BE2C (cell line): ENCODE measurements at regions not wholly inside any gene's neighbourhood (a gene's known extent, or its start where the extent isn't known, plus 50 kb on each side); places are given as distances from the start of the nearest gene placed in this dataset.

Experiments used
- DNase-seq: peaks from one replicate; pipeline ENCODE4 v3.0.0-alpha.2; 2020
- H3K27me3 ChIP-seq: fragments of 250-450 bp; sonication (Bioruptor Pico); 2 replicates; pipeline ENCODE4 v1.5.1; 2020; ENCODE audit warnings: mild to moderate bottlenecking
- H3K36me3 ChIP-seq: fragments of 250-450 bp; sonication (Bioruptor Pico); 2 replicates; pipeline ENCODE4 v1.5.1; 2020; ENCODE audit warnings: mild to moderate bottlenecking
- H3K4me1 ChIP-seq: fragments of 250-450 bp; sonication (Bioruptor Pico); 2 replicates; pipeline ENCODE4 v1.5.1; 2020
- H3K4me3 ChIP-seq: 2 replicates; pipeline ENCODE4 v1.5.1; 2011; ENCODE audit warnings: low read depth, low read length
- H3K9me3 ChIP-seq: fragments of 250-450 bp; sonication (Bioruptor Pico); 2 replicates; pipeline ENCODE4 v1.5.1; 2020
- TF ChIP-seq, protein P1 (sequence below): IDR thresholded peaks from 2 replicates; pipeline ENCODE4 v1.5.1; 2012; ENCODE audit warnings: mild to moderate bottlenecking, low read depth, low read length

DNA sequence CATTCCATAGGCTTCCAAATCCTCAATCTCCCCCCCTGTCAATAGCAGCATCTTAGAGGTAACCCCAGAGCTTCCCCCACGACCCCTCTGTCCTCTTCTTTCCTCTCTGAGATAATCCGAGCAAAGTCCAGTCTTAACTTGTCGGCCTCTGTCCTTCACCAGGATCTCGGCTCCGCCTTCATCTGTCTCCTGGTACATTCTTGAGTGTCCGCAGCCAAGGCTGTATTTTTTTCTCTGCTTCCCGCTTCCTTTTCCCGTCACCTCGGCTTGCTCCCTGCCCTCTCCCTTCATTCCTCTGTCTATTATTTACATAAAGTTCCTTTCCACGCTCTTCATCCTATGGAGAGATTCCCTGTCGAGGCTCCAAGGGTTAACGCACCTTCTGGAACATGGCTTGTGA is 153.9 kb upstream of the GSC start:
- TF ChIP-seq, protein P1, sequence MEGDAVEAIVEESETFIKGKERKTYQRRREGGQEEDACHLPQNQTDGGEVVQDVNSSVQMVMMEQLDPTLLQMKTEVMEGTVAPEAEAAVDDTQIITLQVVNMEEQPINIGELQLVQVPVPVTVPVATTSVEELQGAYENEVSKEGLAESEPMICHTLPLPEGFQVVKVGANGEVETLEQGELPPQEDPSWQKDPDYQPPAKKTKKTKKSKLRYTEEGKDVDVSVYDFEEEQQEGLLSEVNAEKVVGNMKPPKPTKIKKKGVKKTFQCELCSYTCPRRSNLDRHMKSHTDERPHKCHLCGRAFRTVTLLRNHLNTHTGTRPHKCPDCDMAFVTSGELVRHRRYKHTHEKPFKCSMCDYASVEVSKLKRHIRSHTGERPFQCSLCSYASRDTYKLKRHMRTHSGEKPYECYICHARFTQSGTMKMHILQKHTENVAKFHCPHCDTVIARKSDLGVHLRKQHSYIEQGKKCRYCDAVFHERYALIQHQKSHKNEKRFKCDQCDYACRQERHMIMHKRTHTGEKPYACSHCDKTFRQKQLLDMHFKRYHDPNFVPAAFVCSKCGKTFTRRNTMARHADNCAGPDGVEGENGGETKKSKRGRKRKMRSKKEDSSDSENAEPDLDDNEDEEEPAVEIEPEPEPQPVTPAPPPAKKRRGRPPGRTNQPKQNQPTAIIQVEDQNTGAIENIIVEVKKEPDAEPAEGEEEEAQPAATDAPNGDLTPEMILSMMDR: no peak
- Histone ChIP-seq H3K9me3 (no peaks in the 10 kb centered on the region), H3K4me1 (no peaks in the 10 kb centered on the region), H3K27me3 (peaks cover 7% of the 10 kb centered on the region), H3K36me3 (no peaks in the 10 kb centered on the region), H3K4me3 (no peak overlapping the region)
- no peak for DNase-seq

DNA sequence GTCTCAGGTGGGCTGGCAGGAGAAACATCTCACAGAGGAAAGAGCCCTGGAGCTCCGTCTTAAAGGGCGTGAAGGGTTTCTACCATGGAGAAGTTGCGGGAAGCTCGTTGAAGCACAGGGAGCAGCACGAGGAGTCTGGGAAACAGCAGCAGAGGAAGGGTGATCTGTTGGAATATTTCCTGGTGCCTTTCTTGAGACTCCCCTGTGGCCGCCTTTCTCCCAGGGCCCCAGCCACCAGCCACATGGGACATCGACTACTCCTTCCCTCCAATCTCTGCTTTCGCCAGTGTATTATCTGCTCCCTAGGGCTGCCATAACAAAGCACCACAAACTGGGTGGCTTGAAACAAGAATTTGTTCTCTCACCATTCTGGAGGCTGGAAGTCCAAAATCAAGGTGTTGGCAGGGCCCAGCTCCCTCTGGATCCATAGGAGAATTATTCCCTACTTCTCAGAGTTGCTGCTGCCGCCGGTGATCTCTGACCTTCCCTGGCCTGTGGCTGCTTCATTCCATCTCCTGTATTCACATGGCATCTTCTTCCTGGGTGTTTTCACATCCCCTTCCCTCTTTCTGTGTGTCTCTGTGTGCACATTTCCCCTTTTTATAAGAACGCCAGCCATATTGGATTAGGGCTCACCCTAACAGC is 152.8 kb upstream of the GSC start:
- Histone ChIP-seq H3K4me3 (no peak overlapping the region), H3K27me3 (peaks cover 7% of the 10 kb centered on the region), H3K9me3 (no peaks in the 10 kb centered on the region), H3K36me3 (no peaks in the 10 kb centered on the region), H3K4me1 (no peaks in the 10 kb centered on the region)
- DNase-seq: no peak
- TF ChIP-seq, protein P1: no peak

GRCh38 chr14:94921882-94922585 is 152.1 kb upstream of the GSC start:
- no peaks in the 10 kb centered on the region for H3K4me1 ChIP-seq
- peaks cover 10% of the 10 kb centered on the region for H3K27me3 ChIP-seq
- no peak for DNase-seq
- H3K4me3 ChIP-seq: no peak overlapping the region
- no peaks in the 10 kb centered on the region for H3K9me3 ChIP-seq
- TF ChIP-seq, protein P1: no peak
- H3K36me3 ChIP-seq: no peaks in the 10 kb centered on the region

DNA sequence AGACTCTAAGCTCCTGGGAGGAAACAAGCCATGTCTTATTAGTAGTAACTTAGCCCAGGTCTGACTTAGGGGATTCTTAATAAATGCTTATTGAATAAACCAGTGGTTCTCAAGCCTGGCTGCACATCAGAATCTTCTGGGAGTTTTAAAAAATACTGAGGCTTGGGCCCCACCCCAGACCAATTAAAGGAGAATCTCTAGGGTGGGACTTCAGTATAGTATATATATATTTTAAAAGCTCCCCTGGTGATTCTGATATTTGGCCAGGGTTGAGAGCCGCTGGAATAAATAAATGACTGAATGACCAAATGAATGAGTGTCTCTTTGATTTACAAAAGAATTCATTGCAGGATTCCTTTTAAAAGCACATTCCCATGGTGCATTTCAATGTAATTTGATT is 151.5 kb upstream of the GSC start:
- H3K27me3 ChIP-seq: peaks cover 8% of the 10 kb centered on the region
- H3K9me3 ChIP-seq: no peaks in the 10 kb centered on the region
- DNase-seq: no peak
- H3K4me3 ChIP-seq: no peak overlapping the region
- no peaks in the 10 kb centered on the region for H3K36me3 ChIP-seq
- no peaks in the 10 kb centered on the region for H3K4me1 ChIP-seq
- TF ChIP-seq, protein P1: no peak

DNA sequence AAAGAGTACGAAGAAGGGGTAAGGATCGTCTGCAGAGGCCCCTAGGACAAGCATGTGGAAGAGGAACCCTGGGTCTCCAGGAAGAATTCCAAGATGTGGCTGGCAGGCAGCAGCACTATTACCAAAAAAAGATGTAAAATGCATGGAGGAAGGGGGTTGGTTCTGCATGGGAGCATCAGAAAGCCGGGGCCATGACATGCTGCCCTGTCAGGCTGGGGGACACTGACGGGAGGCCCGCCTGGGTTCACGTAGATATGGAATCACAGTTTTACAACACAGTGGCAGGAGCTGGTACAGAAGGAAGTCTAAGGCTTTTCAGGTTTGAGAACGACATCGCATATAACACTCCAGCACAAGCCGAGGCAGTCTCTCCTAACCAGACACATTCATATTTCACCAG is 150.0 kb upstream of the GSC start:
- H3K36me3 ChIP-seq: no peaks in the 10 kb centered on the region
- DNase-seq: no peak
- no peaks in the 10 kb centered on the region for H3K9me3 ChIP-seq
- no peaks in the 10 kb centered on the region for H3K4me1 ChIP-seq
- TF ChIP-seq, protein P1: no peak
- H3K4me3 ChIP-seq: no peak overlapping the region
- H3K27me3 ChIP-seq: peaks cover 11% of the 10 kb centered on the region

GRCh38 chr14:94918896-94919295 is 149.0 kb upstream of the GSC start:
- Histone ChIP-seq H3K4me3 (no peak overlapping the region), H3K9me3 (no peaks in the 10 kb centered on the region), H3K4me1 (no peaks in the 10 kb centered on the region), H3K27me3 (peaks cover 14% of the 10 kb centered on the region), H3K36me3 (no peaks in the 10 kb centered on the region)
- no peak for DNase-seq
- TF ChIP-seq, protein P1: no peak
